Amygdala (tissue), 56 donors: ENCODE measurements at regions not wholly inside any gene's neighbourhood (a gene's known extent, or its start where the extent isn't known, plus 50 kb on each side); places are given as distances from the start of the nearest gene placed in this dataset.

Experiments used
- DNase-seq, 56 donors: peaks; one replicate each; lab custom pipeline; 2025; lab: John Stamatoyannopoulos, UW

DNA sequence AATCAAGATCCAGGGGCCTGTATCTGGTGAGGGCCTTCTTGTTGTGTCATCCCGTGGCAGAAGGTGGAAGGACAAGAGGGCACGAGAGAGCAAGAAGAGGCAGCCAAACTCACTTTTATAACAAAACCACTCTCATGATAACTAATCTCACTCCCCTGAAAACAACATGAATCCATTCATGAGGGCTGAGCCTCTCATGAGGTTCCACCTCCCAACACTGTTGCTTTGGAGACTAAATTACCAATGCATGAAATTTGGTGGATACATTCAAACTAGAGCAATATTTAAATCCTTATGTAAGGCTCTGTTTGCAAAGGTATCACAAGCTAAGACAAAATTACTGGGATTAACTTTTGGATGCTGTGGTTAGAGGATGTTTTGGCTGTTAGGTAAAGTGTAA is 470.1 kb upstream of the NOVA1 start:
- DNase-seq = no peak

DNA sequence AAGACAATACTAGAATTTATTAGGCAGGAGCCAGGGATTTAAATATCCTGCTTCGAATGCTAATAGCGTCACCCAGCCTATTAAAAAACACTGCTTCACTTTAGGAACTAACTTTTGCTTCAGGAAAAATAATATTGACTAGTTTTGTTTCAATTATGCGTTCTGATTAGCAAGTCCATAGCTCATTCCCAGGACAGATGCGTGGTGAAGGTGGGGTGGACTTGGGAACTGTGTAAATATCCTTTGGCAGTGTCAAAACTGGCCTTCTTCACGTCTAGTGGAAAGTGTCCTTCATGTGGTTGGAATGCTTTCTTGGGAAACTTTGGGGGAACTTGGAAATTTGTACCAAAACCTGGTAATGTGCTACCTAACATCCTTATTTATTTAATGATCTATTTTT is 474.8 kb upstream of the NOVA1 start:
- no peak for DNase-seq

DNA sequence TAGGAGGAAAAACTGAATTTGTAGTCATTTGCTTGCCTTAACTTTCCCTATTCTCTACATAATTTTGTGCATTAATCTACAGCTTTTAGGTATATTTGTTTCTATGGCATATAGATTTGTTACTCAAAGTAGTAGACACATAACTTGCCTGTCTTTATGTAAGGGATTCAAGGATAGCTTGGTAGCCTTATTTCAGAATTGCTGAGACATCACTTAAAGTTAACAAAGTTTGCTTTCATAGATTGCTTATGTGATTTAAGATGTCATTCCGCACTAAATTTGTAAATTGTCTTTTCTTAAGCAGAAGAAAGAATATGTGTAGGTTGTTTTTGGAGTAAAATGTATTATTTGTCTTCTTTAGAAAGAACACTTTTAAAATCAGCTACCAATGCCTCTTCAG is 477.7 kb upstream of the NOVA1 start:
- no peak for DNase-seq

DNA sequence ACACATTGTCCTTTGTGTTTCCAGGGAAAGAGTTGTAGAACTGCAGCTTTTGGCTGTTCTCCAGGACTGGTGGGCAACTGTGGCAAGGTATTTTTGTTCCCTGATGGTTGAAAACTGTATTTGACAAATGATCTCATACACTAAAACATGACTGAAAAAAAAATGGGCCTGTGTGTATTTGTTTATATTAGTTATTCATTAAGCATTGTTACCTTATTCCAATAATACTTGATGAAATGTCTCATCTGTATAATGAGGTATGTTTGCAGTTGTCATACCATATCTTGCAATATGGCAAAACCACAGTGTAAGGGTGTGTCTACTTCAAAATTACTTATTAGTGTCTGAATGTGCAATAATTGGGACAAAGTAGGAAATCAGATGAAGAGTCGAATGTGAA is 479.4 kb upstream of the NOVA1 start:
- no peak for DNase-seq

DNA sequence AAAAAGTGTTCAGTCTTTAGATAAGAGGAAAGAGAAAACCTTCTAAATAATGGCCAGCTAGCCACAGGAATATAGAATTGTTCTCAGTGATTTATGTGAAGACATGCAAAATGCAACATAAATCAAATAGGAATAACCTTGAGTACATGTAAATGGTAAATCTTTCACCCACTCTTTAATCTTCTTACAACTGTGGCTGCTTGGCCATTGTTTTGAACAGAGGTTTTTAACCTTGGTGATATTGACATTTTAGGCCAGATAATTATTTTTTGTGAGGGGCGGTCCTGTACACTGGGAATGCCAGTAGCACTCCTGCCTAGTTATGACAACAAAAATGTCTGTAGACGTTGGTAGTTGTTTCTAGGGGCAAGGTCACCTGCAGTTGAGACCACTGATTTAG is 479.9 kb upstream of the NOVA1 start:
- DNase-seq = no peak

DNA sequence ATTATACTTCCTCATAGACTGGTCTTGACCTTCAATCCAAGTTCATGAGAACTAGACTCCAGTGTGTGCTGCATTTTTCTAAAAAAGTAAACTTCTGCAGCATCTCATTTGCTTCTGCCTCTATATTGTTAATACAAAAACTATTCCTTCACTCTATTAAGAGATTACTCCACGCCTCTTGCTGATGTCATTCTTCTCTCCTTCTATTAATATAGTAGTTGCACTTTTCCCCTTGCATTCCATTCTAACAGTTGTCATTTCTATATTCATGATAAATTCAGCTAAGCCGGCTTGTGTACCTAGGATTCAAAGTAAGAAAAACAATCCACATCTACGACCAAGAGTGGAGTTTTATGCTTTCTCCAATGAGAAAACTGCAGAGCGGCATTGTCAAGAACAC is 480.4 kb upstream of the NOVA1 start:
- no peak for DNase-seq

DNA sequence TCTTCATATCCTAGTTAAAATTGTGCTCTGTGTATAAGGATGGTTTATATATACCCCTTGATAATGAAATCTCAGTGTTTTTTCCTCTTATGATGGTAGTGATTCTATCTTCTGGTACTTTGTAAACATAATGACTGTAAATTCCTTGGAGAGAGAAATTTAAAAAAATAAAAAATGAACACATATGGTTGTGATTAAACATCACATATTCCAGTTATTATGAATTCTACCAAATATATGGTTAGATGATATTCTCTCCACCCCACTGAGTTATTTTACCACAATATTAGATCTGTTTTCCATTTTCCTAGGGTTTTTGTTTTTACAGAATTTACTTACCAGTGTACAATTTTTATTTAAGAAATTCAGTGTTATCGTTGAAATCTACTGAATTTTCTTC is 481.9 kb upstream of the NOVA1 start:
- no peak for DNase-seq

DNA sequence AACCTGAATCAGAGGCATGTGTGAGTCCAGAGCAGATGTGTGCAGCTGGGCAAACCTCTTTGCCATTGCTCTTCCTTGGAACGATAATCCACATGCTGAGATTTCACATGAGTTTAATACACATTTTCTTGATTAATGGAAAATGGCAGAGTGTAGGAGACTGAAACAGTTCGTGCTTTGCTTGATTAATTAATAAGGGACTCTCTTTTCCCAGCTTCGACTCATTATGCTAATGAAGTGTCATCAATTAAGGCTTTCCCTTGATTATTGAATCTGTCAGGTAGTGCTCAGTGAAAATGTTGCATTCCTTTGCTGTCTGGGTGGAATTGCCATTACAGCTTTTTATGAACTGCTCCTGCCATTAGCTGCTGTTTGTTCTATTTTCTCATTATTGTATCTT is 487.7 kb upstream of the NOVA1 start:
- no peak for DNase-seq

DNA sequence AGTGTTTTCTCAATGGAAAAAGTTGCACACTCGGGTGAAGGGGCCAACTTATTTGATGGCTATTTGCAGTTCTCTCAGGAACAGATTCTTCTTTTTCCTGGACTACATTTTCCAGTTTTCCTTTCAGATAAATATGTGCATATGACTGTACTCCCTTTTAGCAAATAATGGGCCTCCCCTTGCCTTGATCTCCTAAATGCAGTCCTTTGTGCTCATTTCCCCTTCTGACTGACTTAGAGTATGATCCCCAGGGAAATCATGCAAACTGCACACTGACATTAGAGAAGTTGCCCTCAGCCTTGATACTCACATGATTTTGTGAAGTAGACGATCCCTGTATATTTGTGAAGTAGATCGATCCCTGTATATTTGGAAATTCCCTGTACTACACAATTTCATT is 492.9 kb upstream of the NOVA1 start:
- no peak for DNase-seq

DNA sequence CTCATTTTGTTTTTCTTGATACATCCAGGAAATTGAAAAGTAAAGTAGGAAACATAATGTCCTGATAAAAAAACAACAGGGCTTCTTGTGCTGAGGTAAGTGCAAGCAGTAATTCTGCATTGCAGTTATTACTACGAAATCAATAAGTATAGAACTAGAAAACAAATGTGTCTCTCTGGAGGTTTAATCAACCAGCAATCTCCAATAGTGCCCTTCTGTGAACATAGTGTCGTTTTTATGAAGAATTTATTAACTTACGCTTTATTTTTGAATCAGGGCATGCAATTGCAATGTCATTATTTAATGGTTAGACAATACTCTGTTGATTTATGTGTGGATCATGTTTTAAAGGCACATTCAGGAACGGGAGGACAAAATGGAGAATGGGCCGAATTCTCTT is 494.1 kb upstream of the NOVA1 start:
- no peak for DNase-seq

DNA sequence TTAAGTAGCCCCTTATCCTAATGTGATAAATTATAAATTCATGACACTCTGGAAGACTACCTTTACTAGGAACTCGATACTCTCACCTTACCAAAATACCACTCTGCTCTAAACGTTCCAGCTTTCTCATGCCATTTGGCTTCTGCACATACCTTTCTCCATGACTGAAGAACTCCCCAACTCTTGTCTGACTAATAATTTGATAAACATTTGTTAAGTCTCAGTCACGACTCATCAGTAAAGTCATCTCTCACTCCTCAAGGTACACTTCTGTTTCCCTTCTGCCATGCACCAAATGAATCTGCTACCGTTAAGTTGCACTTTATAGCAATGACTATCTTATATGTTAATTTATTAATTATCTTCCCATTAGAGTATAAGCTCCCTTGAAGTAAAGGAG is 498.3 kb upstream of the NOVA1 start:
- DNase-seq = no peak

DNA sequence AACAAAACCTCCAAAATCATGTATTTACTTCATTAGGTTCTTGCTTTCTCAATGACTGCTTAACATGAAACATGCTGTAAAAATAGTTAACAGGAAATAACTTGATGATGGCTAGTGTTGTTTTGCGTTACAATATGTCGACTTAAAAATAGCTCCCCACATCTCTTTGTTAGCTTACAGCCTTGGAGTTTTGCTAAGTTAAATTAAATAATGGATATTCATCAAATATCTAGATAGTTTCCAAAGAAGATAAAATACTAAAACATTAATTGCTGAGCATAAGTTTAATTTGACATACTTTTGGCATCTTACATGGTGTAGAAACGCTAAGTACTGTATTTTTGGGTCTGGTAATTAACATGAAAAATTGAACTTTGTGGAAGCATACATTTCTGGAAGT is 500.6 kb upstream of the NOVA1 start:
- DNase-seq = no peak

DNA sequence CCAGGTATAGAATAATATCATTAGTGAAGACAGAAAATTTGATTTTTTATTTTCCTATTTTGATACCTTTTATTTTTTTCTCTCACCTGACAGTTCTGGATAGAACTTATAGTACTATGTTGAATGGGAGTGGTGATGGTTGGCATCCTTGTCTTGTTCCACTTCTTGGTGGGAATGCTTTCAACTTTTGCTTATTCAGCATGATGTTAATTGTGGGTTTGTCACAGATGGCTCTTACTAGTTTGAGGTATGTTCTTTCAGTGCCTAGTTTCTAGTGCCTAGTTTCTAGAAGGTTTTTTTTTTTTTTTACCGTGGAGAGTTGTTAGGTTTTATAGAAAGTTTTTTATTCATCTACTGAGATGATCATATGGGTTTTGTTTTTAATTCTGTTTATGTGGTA is 516.3 kb upstream of the NOVA1 start:
- no peak for DNase-seq

DNA sequence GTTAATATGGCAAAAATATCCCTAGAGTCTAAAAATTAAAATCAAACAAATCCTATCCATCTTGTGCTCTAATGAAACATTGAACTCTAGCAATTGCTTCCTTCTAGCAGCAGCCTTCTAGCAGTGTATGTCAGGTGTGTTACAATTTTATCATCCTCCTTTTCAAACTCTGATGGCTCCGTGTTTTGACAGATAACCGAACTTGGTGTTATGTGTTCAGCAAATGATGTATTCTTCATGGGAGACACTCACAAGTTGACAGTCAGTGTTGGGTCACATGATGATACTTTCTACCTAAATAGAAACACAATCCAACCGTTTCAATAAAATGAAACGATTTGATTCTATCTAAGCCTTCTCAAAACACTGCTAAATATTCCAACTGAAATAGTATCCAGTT is 525.3 kb upstream of the NOVA1 start:
- DNase-seq = no peak

DNA sequence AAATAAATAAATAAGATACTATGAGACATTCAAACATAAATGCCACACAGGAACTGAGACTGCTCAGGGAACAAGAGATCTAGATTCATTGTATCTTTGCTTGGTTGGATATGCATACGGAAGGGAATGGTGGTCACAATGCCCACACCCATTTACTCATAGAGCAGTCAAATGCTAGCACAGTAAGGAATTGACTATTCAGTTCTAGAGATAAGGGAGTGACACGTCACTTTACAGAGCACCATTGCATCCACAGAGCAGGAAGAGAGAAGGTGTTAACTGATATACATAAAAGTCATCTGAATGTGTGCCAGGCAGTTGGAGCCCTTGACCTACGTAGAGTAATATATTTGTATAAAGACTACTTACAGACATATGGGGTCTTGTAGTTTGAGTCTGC is 530.0 kb upstream of the NOVA1 start:
- DNase-seq = no peak

DNA sequence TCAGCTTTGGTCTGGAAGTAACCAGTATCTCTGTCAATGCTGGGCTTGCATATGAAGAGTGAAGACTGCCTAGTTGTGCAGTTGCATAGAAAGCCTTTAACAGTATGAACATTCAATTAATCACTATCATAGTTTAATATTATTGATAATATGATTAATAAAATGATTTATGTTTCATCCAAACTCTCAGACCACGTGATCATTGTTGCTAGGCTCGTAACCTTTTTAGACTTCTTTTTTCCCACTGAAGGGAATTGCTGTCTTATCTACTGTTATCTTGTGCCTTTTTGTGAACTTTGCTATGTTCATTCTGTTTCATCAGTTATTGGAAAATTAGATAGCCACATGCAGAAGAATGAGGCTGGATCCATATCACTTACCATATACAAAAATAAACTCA is 536.4 kb upstream of the NOVA1 start:
- DNase-seq = no peak

DNA sequence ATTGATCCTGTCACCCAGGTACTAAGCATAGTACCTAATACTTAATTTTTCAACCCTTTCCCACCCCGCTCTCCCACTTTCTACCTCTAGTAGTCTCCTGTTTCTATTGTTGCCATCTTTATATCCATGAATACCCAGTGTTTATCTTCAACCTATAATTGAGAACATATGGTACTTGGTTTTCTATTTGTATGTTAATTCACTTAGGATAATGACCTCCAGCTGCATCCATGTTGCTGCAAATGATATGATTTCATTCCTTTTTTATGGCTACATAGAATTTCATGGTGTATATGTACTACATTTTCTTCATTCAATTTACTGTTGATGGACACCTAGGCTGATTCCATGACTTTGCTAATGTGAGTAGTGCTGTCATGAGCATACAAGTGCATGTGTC is 547.3 kb upstream of the NOVA1 start:
- DNase-seq = no peak

DNA sequence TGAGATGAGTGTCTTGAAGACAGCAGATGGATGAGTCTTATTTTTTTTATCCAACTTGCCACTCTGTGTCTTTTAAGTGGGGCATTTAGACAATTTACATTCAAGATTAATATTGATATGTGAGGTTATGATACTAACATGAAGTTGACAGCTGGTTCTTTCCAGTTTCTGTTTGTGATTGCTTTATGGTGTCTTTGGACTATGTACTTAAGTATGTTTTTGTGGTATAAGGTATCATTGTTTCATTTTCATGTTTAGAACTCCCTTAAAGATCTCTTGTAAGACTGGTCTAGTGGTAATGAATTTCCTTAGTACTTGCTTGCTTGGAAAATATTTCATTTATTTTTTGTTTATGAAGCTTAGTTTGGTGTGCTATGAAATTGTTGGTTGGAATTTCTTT is 550.3 kb upstream of the NOVA1 start:
- DNase-seq = no peak

DNA sequence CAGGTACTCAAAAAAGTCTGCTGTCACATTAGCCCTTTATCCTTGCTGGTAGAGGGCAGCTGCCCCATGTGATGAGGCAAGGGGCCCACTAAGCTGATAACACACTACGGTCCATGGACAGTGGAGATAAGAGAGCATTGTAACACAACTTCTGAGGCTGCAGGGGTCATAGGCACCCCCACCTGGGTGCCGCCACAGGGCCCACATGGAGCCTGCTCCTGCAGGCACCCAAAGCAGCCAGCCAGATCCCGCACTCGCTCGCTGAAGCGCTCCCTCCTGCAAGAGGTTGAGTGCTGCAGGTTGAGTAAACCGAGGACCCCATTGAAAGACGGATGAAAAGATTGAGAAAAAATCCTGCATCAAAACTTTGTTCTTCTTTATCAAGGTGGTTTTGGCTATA is 566.3 kb upstream of the NOVA1 start:
- DNase-seq = no peak

DNA sequence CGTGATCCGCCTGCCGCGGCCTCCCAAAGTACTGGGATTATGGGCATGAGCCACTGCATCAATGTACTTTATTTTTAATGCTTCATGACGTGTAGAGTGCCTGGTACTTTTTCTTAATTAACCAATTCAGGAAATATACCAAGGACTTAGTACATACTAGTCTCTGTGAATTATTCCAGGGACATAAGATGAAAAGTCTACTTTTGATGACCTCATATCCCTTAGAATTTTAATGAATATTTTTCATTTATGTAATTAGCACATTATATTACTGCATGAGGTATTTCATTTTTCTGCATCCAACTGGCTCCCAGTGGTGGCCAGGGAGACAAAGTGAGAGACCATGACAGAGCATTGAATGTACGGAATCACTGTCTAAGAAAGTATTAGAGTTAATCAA is 577.7 kb upstream of the NOVA1 start:
- DNase-seq = no peak

DNA sequence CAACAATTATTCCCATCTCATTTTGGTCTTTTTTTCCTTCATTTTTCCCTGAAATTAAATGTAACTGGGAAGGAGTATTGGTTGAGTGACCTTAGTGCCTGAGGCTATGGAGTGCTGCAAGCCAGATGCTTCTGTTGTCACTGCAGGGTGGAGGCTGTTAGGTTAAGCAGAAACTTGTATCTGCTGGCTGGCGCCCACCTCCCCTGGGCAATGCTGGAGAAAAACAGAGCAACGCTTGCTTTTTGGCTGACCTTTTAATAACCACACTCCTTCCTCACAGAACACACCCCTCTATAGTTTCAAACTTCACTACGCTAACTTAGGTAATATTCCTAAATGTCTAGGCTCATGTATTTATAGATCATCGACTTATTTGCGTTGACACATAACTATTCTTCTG is 583.5 kb upstream of the NOVA1 start:
- no peak for DNase-seq

DNA sequence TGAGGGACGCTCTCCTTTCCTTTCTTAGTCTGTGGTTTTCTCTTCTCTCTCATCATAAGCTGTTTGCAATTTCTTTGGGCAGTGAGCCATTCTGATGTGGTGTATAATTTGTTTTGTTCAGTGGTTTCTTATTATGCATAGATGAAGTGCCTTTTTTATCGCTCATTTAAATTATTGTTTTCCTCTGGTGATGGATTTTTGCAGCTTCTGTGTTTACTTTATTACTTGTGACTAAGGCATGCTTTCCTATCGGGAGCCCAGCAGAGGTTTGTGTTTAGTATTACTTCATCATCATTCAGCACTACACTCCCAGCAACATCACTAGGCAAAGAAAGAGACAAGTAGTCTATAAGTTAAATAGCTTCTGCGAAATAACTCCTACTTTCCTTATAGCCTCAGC is 586.6 kb upstream of the NOVA1 start:
- no peak for DNase-seq

DNA sequence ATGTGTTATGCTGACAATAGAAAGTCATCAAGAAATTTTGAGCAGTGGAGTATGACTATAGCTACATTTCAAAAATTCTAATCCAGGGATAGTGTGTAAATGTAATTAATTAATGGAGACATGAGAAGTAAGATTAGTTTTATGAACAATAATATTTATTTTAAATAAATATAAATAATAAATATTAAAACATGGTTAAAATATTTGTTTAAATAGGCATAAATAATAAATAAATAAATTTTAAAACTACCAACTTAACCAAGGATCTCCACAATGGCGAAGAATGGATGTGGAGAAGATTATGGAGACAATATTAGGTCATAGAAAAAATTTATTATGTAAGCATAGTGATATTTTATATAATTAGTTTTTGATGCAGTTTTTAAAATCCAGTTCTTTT is 588.2 kb upstream of the NOVA1 start:
- DNase-seq = no peak

DNA sequence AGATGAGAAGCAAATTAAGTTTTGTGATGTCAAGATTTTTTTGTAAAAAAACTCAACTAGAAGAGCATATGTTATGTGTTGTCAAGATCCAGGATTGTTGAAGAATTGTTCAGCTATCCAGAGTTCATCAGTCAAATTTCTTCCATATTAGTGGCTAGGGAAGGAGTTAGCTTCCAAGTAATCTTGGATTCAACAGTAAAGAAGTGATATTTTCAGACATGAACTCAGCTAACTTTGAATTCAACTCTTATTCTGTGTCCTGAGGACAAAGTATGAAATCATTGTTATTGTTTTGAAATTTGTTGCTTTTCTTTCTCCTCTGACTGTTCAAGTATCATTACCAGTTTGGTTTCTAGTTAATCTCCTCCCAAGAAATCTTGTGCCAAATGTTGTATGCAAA is 589.3 kb upstream of the NOVA1 start:
- no peak for DNase-seq
